ENCODE measurements at regions not wholly inside any gene's neighbourhood (a gene's known extent, or its start where the extent isn't known, plus 50 kb on each side); places are given as distances from the start of the nearest gene placed in this dataset.

- Histone ChIP-seq H3K36me3 (no peaks in the 10 kb centered on the region), H3K27ac (no peak overlapping the region), H3K9me3 (no peaks in the 10 kb centered on the region), H3K4me3 (no peak overlapping the region), H3K4me1 (peaks cover 0 to 8% (median 0%) of the 10 kb centered on the region in 4 donors), H3K27me3 (no peaks in the 10 kb centered on the region)
- intact Hi-C loops (cut with DNase I): no loop called here
- DNase-seq: no peak
- no peak for TF ChIP-seq POLR2AphosphoS5 (IDR thresholded peaks at IDR 0.05)
- TF ChIP-seq POLR2A (IDR thresholded peaks at IDR 0.05): no peak
- TF ChIP-seq CTCF (IDR thresholded peaks at IDR 0.05): no peak
- no peak for TF ChIP-seq EP300 (IDR thresholded peaks at IDR 0.05)
- WGBS, 2 donors: 93 to 98% methylated on average over 2 of the region's 2 CpGs
Measured at GRCh38 chr2:8101614-8102277, 580.1 kb upstream of the ID2 start.

- no peak for DNase-seq
- 91 to 96% methylated on average over 4 of the region's 4 CpGs for WGBS, 2 donors
- no peaks in the 10 kb centered on the region for H3K36me3 ChIP-seq
- intact Hi-C loops (cut with DNase I): no loop called here
- peaks cover 0 to 8% (median 0%) of the 10 kb centered on the region in 4 donors for H3K4me1 ChIP-seq
- no peak overlapping the region for H3K27ac ChIP-seq
- H3K4me3 ChIP-seq: no peak overlapping the region
- no peaks in the 10 kb centered on the region for H3K9me3 ChIP-seq
- H3K27me3 ChIP-seq: no peaks in the 10 kb centered on the region
- TF ChIP-seq CTCF (IDR thresholded peaks at IDR 0.05) (no peak), POLR2A (IDR thresholded peaks at IDR 0.05) (no peak), EP300 (IDR thresholded peaks at IDR 0.05) (no peak), POLR2AphosphoS5 (IDR thresholded peaks at IDR 0.05) (no peak)
Measured at GRCh38 chr2:8102470-8102869, 579.4 kb upstream of the ID2 start.

GRCh38 chr2:8103085-8103708 lies 578.7 kb upstream of the ID2 start:
- TF ChIP-seq EP300 (IDR thresholded peaks at IDR 0.05): no peak
- TF ChIP-seq POLR2A (IDR thresholded peaks at IDR 0.05): no peak
- TF ChIP-seq CTCF (IDR thresholded peaks at IDR 0.05): no peak
- TF ChIP-seq POLR2AphosphoS5 (IDR thresholded peaks at IDR 0.05): no peak
- WGBS, 2 donors: 82 to 84% methylated on average over 6 of the region's 6 CpGs
- H3K9me3 ChIP-seq: no peaks in the 10 kb centered on the region
- H3K4me3 ChIP-seq: no peak overlapping the region
- no peaks in the 10 kb centered on the region for H3K36me3 ChIP-seq
- H3K27ac ChIP-seq: no peak overlapping the region
- DNase-seq: no peak
- H3K4me1 ChIP-seq: peaks cover 0 to 8% (median 0%) of the 10 kb centered on the region in 4 donors
- intact Hi-C loops (cut with DNase I): no loop called here
- H3K27me3 ChIP-seq: no peaks in the 10 kb centered on the region

- no peak overlapping the region for H3K4me3 ChIP-seq
- H3K36me3 ChIP-seq: no peaks in the 10 kb centered on the region
- no peaks in the 10 kb centered on the region for H3K27me3 ChIP-seq
- no peak for TF ChIP-seq CTCF (IDR thresholded peaks at IDR 0.05)
- TF ChIP-seq POLR2AphosphoS5 (IDR thresholded peaks at IDR 0.05): no peak
- no peak for TF ChIP-seq EP300 (IDR thresholded peaks at IDR 0.05)
- TF ChIP-seq POLR2A (IDR thresholded peaks at IDR 0.05): no peak
- 30 to 83% methylated on average over 1 of the region's 1 CpG for WGBS, 2 donors
- intact Hi-C loops (cut with DNase I): no loop called here
- H3K27ac ChIP-seq: no peak overlapping the region
- DNase-seq: no peak
- H3K9me3 ChIP-seq: no peaks in the 10 kb centered on the region
- no peaks in the 10 kb centered on the region for H3K4me1 ChIP-seq
Measured at GRCh38 chr2:8107150-8107549, 574.7 kb upstream of the ID2 start.
